HUES6 (cell line): ENCODE measurements at regions not wholly inside any gene's neighbourhood (a gene's known extent, or its start where the extent isn't known, plus 50 kb on each side); places are given as distances from the start of the nearest gene placed in this dataset.
"Not testable (repeated sequence)": the region's sequence is repeated elsewhere in the genome, so short reads cannot be mapped to it uniquely, and the experiment has no call there.

Experiments used
- H3K27ac ChIP-seq: 2 replicates; pipeline ENCODE4 v1.7.0; 2013; ENCODE audit warnings: low read depth, mild to moderate bottlenecking, low read length, inconsistent platforms
- H3K27me3 ChIP-seq: 2 replicates; pipeline ENCODE4 v1.6.1; 2013; ENCODE audit warnings: low read length; ENCODE audit not compliant: control insufficient read depth, insufficient read depth
- H3K36me3 ChIP-seq: 2 replicates; pipeline ENCODE4 v1.6.1; 2013; ENCODE audit warnings: low read length; ENCODE audit not compliant: control insufficient read depth, insufficient read depth
- H3K4me1 ChIP-seq: 2 replicates; pipeline ENCODE4 v1.6.1; 2013; ENCODE audit warnings: low read length; ENCODE audit not compliant: control insufficient read depth, insufficient read depth
- H3K4me3 ChIP-seq: 2 replicates; pipeline ENCODE4 v1.5.1; 2013; ENCODE audit warnings: low read depth, low read length
- H3K9ac ChIP-seq: one replicate; pipeline ENCODE4 v1.6.1; 2013; ENCODE audit warnings: mild to moderate bottlenecking, low read length
- H3K9me3 ChIP-seq: 2 replicates; pipeline ENCODE4 v1.6.1; 2013; ENCODE audit warnings: low read depth, low read length; ENCODE audit not compliant: control insufficient read depth, insufficient read depth

- H3K4me1 ChIP-seq = no peaks in the 10 kb centered on the region
- peaks cover 52% of the 10 kb centered on the region; the same call in 1 of the 2 replicates for H3K9me3 ChIP-seq
- no peak overlapping the region for H3K27ac ChIP-seq
- H3K4me3 ChIP-seq = no peak overlapping the region
- no peaks in the 10 kb centered on the region; the same call in 1 of the 2 replicates for H3K27me3 ChIP-seq
- H3K9ac ChIP-seq = no peak overlapping the region
- no peaks in the 10 kb centered on the region for H3K36me3 ChIP-seq
Observed at GRCh38 chr17:27083408-27084185, 210.3 kb upstream of the WSB1 start.

- Histone ChIP-seq H3K36me3 (no peaks in the 10 kb centered on the region), H3K4me1 (no peaks in the 10 kb centered on the region), H3K9ac (no peak overlapping the region), H3K9me3 (peaks cover 64% of the 10 kb centered on the region; the same call in 1 of the 2 replicates), H3K27ac (no peak overlapping the region), H3K27me3 (no peaks in the 10 kb centered on the region; the same call in 1 of the 2 replicates), H3K4me3 (no peak overlapping the region)
Observed at GRCh38 chr17:27085517-27085916, 208.4 kb upstream of the WSB1 start.

GRCh38 chr17:27086526-27086925, 207.4 kb upstream of the WSB1 start:
- Histone ChIP-seq H3K9ac (no peak overlapping the region), H3K27me3 (no peaks in the 10 kb centered on the region; the same call in 1 of the 2 replicates), H3K4me1 (no peaks in the 10 kb centered on the region), H3K4me3 (no peak overlapping the region), H3K36me3 (no peaks in the 10 kb centered on the region), H3K9me3 (peaks cover 67% of the 10 kb centered on the region; the same call in 1 of the 2 replicates), H3K27ac (no peak overlapping the region)

- no peaks in the 10 kb centered on the region for H3K36me3 ChIP-seq
- no peaks in the 10 kb centered on the region; the same call in 1 of the 2 replicates for H3K27me3 ChIP-seq
- no peak overlapping the region for H3K9ac ChIP-seq
- H3K4me3 ChIP-seq = no peak overlapping the region
- no peak overlapping the region for H3K27ac ChIP-seq
- H3K4me1 ChIP-seq = no peaks in the 10 kb centered on the region
- peaks cover 62% of the 10 kb centered on the region; the same call in 1 of the 2 replicates for H3K9me3 ChIP-seq
Observed at GRCh38 chr17:27087935-27088766, 205.8 kb upstream of the WSB1 start.

GRCh38 chr17:27088767-27089078, 205.2 kb upstream of the WSB1 start:
- Histone ChIP-seq H3K36me3 (no peaks in the 10 kb centered on the region), H3K9me3 (peaks cover 58% of the 10 kb centered on the region; the same call in 1 of the 2 replicates), H3K27me3 (no peaks in the 10 kb centered on the region; the same call in 1 of the 2 replicates), H3K27ac (no peak overlapping the region), H3K9ac (no peak overlapping the region), H3K4me1 (no peaks in the 10 kb centered on the region), H3K4me3 (no peak overlapping the region)

- not testable (repeated sequence) for H3K4me1 ChIP-seq, H3K9ac ChIP-seq, H3K27ac ChIP-seq, H3K36me3 ChIP-seq, H3K27me3 ChIP-seq, H3K4me3 ChIP-seq
- peaks cover 54% of the 10 kb centered on the region; the same call in 1 of the 2 replicates for H3K9me3 ChIP-seq
Observed at GRCh38 chr17:27089079-27089928, 204.6 kb upstream of the WSB1 start.

- Histone ChIP-seq H3K4me3 (no peak overlapping the region), H3K36me3 (no peaks in the 10 kb centered on the region), H3K9me3 (peaks cover 54% of the 10 kb centered on the region; the same call in 1 of the 2 replicates), H3K27ac (no peak overlapping the region), H3K9ac (no peak overlapping the region), H3K4me1 (no peaks in the 10 kb centered on the region), H3K27me3 (no peaks in the 10 kb centered on the region; the same call in 1 of the 2 replicates)
Observed at GRCh38 chr17:27089929-27090247, 204.0 kb upstream of the WSB1 start.

GRCh38 chr17:27090450-27091042, 203.4 kb upstream of the WSB1 start:
- not testable (repeated sequence) for H3K9ac ChIP-seq

GRCh38 chr17:27091043-27091497, 202.8 kb upstream of the WSB1 start:
- peaks cover 47% of the 10 kb centered on the region; the same call in 1 of the 2 replicates for H3K9me3 ChIP-seq
- no peaks in the 10 kb centered on the region for H3K4me1 ChIP-seq

More at GRCh38 chr17:27090450-27091042, 203.4 kb upstream of the WSB1 start:
- not testable (repeated sequence) for H3K36me3 ChIP-seq, H3K4me3 ChIP-seq, H3K27me3 ChIP-seq, H3K4me1 ChIP-seq, H3K27ac ChIP-seq
- peaks cover 50% of the 10 kb centered on the region; the same call in 1 of the 2 replicates for H3K9me3 ChIP-seq

GRCh38 chr17:27094179-27094578, 199.7 kb upstream of the WSB1 start:
- not testable (repeated sequence) for H3K27ac ChIP-seq, H3K9ac ChIP-seq, H3K36me3 ChIP-seq, H3K4me1 ChIP-seq, H3K27me3 ChIP-seq, H3K4me3 ChIP-seq
- H3K9me3 ChIP-seq = peaks cover 30% of the 10 kb centered on the region; the same call in 1 of the 2 replicates

More at GRCh38 chr17:27091043-27091497, 202.8 kb upstream of the WSB1 start:
- Histone ChIP-seq H3K27me3 (no peaks in the 10 kb centered on the region; the same call in 1 of the 2 replicates), H3K27ac (no peak overlapping the region), H3K36me3 (no peaks in the 10 kb centered on the region), H3K9ac (no peak overlapping the region), H3K4me3 (no peak overlapping the region; the same call in 1 of the 2 replicates)
